ENCODE measurements at regions not wholly inside any gene's neighbourhood (a gene's known extent, or its start where the extent isn't known, plus 50 kb on each side); places are given as distances from the start of the nearest gene placed in this dataset.
"Not testable (repeated sequence)": the region's sequence is repeated elsewhere in the genome, so short reads cannot be mapped to it uniquely, and the experiment has no call there.

GRCh38 chr7:156590212-156590611 lies 50.4 kb upstream of the RNF32 start:
- no peak for DNase-seq

GRCh38 chr7:156589808-156590207 lies 50.8 kb upstream of the RNF32 start:
- no peak for DNase-seq

GRCh38 chr7:156585926-156586325 lies 54.6 kb upstream of the RNF32 start:
- DNase-seq = no peak

- no peak for DNase-seq
Measured at GRCh38 chr7:156585025-156585648, 55.4 kb upstream of the RNF32 start.

GRCh38 chr7:156582591-156583123 lies 57.9 kb upstream of the RNF32 start:
- DNase-seq = no peak

- no peak for DNase-seq
Measured at GRCh38 chr7:156580036-156580435, 60.5 kb upstream of the RNF32 start.

DNA sequence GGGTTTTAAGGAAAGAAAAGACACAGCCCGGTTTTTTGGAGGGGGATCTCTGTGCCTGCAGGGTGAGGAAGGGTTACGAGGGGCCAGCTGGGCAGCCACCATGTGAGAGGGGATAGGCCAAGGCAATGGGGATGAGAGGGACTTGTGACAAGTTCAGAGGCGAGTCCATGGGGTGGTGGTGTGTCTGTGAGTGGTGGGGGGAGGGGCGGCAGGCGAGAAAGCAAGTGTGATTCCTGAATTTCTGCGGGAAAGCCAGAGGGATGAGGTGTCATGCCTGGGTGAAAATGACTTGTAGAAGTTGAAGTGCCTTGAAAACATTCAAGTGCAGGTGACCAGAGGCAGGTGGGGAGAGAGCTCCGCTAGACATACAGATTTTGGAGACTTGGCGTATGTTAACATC lies 61.0 kb upstream of the RNF32 start:
- no peak for DNase-seq

GRCh38 chr7:156578978-156579430 lies 61.6 kb upstream of the RNF32 start:
- no peak for DNase-seq

DNA sequence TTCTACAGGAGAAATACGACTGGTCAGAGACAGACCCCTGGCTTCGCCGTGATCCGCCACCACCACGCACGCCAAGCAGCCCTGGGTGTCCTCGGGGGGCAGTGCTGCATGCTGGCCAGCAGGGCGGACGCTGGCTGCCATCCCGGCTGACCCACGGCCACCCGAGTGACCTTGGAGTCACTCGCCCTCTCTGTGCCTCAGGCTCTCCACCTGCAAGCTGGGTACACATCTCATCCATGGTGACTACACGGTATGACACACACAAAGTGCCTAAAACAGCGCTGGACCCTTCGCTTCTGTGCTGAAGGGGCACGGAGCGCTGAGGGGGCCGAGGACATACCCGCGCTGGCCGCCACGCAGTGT lies 62.0 kb upstream of the RNF32 start:
- DNase-seq = no peak

DNA sequence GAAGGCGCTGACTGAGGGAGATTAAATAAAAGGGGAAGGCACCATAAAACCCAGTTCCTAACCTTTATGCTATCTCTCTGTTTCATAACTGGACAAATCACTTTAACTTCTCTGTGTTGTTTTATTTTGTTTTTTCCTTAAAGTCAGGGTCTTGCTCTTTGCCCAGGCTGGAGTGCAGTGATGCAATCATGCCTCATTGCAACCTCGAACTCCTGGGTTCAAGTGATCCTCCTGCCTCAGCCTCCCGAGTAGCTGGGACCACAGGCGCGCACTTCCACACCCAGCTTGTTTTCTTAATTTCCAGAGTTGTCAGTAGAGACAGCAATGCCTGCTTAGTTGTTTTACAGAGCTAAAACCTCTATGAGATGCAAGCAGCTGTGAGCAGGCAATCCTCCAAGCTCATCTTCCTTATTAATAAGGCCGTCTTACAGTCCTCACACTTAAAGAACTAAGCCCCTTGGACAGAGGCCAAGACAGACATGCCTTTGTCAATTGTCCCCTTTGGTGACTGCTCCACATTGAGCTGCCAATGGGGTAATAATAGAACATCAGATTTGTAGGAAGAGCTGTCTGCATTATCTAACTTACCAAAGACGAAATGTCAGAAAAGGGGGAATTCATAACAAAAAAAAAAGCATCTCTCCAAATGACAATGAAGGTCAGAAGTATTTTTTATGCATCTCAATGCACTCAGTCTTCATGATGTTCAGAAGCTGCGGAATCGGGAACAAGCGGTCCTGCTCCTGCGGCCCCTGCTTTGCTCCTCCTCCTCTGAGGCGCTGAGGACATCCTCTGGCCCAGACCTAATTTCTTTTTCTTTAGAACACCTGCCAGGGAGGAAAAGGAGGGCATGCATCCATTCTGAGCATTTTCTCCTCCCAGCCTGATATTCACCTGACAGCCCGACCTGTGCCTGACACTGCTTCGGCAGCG lies 62.7 kb upstream of the RNF32 start:
- DNase-seq = no peak

GRCh38 chr7:156576216-156577058 lies 64.1 kb upstream of the RNF32 start:
- no peak for DNase-seq

DNA sequence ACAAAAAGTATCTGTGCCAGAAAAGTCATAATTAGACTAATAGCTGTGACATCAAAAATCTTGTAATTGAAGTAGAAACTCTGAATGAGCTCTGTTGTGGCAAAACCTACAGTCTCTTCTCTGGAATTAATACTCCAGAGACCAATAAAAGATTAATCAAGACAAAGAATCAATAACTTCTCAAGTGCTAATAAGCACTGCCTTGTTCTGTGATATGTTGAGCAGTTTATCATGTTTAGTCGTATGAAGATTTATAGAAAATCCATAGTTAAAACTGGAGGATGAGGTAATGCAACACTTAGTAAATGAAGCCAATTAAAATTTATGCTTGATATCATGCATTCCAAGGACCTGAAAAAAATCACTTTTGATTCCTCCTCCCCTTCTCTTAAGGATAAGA lies 72.3 kb upstream of the RNF32 start:
- no peak for DNase-seq

- DNase-seq = no peak
Measured at GRCh38 chr7:156566812-156567549, 73.6 kb upstream of the RNF32 start.

- not testable (repeated sequence) for DNase-seq
Measured at GRCh38 chr7:156565002-156565401, 75.6 kb upstream of the RNF32 start.

GRCh38 chr7:156560696-156561095 lies 79.9 kb upstream of the RNF32 start:
- no peak for DNase-seq

GRCh38 chr7:156560075-156560474 lies 80.5 kb upstream of the RNF32 start:
- DNase-seq = no peak

GRCh38 chr7:156559001-156559400 lies 81.6 kb upstream of the RNF32 start:
- DNase-seq = no peak

DNA sequence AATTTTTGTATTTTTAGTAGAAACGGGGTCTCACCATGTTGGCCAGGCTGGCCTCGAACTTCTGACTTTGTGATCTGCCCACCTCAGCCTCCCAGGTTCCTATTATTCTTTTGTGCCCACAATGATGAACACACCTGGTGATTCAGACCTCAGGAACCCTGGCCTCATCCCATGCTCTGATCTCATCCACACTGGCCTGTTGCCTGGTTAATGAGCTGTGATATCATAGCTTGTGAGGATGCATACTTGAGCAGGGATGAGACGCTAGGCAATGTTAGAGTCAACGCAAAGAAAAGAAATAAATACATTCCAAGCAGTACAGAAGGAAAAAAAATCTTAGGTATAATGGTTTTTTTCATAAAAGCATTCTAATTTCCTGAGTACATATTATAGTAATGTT lies 82.4 kb upstream of the RNF32 start:
- no peak for DNase-seq

GRCh38 chr7:156556083-156556482 lies 84.5 kb upstream of the RNF32 start:
- DNase-seq = no peak

DNA sequence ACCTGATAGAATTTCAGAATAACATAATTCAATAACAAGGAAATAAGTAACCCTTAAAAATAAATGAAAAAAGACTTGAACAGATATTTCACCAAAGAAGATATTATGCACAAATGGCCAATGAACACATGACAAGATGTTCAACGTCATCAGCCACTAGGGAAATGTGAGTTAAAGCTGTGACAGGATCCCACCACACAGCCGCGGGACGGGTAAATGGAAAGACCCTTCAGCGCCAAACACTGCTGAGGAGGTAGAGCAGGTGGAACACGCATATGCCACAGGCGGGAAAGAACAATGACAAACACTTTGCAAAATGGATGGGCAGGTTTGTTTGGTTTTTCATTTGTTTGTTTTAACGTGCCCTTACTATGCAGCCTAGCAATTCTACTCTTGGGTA lies 86.1 kb upstream of the RNF32 start:
- no peak for DNase-seq

- no peak for DNase-seq
Measured at GRCh38 chr7:156549636-156550035, 90.9 kb upstream of the RNF32 start.

- no peak for DNase-seq
Measured at GRCh38 chr7:156547884-156548561, 92.6 kb upstream of the RNF32 start.

Measured in NCI-H446 (cell line).